CD4-positive, alpha-beta T cell treated with Interleukin-10 for 1 hour (primary cell): ENCODE measurements at regions not wholly inside any gene's neighbourhood (a gene's known extent, or its start where the extent isn't known, plus 50 kb on each side); places are given as distances from the start of the nearest gene placed in this dataset.
"Not testable (repeated sequence)": the region's sequence is repeated elsewhere in the genome, so short reads cannot be mapped to it uniquely, and the experiment has no call there.

ENCODE experiments used
- DNase-seq: peaks from one replicate; pipeline ENCODE4 v3.0.0-alpha.2; 2020

- no peak for DNase-seq
These were observed 52.0 kb upstream of the BMP2 start for GRCh38 chr20:6715401-6715941.

- DNase-seq = no peak
These were observed 53.2 kb upstream of the BMP2 start for GRCh38 chr20:6714279-6714711.

- no peak for DNase-seq
These were observed 55.4 kb upstream of the BMP2 start for GRCh38 chr20:6711951-6712649.

DNA sequence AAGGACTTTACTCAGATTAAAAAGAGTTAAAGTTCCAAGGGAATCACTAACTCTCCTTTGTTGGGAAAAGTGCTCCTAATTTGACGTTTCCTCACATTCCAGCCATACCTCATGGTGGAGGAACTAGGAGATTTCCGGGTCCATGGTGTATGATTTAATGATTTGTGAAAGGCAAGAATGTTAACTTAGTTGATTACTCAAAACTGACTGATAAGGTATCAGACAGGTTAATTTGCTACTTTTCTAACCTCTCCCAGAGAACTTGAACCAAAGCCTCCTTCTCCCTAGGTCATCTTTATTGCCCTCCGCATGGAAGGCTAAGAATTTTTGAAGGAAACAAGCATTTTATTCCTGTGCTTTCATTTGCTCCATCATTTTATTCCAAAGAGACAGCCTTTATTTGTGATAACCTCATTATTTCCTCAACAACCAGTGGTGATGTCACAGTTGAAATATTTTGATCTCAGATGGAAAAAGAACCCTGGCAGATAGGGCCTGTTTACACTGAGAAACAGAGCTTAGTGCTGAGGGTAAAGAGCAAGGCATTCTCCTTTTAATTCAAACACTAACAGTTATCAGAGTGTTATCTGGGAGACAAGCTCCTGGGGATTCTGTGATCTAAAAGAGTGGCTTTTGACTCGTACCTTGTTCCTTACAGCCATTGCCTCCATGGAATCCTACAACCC lies 57.4 kb upstream of the BMP2 start:
- no peak for DNase-seq

DNA sequence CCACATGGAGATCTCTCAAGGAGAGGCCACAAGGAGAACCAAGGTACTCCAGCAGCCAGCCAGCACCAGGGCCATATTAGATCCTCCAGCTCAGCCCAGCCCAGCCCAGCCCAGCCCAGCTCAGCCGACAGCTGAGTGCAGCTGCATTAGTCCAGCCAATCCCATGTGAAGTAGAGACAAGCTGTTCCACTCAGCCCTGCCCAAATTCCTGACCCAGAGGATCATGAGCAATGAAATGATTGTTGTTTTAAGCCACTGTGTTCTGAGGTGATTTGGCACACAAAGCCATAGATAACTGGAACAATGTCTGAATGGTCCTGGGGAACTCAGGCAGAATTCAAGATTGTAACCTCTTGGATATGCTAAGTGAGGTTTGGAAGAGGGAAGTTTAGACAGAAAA lies 59.5 kb upstream of the BMP2 start:
- no peak for DNase-seq

GRCh38 chr20:6707321-6707831 lies 60.1 kb upstream of the BMP2 start:
- no peak for DNase-seq

GRCh38 chr20:6705926-6706548 lies 61.4 kb upstream of the BMP2 start:
- no peak for DNase-seq

DNA sequence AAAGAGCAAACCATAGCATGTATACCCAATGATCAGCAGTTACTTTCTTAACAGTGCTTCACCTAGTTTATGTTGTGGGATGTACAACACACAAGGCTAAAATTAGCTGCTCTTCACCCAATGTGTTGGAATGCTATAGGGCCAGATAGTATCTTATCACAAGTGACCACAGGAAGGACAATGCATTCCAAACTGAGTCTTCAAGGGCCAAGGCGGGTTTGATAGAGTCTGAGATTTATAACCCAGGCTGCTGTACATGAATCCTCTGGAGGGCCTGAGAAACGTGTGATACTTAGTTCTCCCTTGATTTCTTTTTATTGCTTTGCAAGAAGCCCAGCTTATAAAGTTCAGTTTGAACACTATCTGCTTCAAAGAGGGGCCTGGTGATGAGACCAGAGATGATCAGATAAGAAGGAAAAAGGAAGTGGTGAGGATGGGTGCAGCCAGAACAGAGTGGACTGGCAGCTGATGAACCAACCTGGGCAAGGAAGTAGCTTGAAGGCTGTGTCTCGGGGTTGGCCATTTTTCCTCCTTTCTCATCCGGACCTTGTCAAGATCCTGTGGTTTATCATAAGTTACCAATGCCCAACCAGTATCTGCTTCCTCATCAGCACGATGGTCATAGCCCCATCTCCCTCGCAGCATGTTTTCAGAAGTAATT lies 62.2 kb upstream of the BMP2 start:
- no peak for DNase-seq

DNA sequence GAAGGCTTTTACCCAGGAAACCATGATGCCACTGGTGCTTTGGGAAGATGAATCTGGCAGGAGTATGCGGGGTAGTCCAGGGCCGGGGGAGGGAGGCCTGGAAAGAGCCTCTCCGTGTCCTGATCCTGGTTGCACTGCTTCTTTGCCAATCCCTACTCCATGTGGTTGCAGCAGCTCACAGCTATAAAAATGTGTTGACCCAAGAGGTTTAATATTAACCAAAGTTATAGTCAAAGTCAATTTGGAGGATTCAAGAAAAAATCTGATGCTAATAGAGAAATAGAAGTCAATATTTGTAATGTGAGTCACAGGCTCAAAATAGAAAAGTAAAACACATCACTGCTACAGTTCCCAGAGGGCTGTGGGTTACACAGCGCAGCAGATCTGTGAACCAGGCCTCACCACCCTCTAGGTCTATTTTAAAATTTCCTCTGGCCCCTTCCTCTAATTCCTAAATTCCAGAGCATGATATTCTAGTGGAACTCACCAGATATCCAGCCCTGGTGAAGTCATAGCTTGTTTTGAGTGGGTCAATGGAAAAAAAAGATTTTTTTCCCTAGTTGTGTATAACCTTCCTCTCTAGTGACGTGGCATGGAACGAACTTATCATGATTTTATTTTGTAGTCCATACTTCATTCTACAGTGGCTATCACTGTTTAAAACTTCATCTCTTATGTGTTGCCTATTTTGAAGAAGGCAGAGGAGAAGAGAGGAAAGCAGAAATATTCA lies 63.2 kb upstream of the BMP2 start:
- no peak for DNase-seq

- DNase-seq = no peak
These were observed 63.8 kb upstream of the BMP2 start for GRCh38 chr20:6703656-6704055.

DNA sequence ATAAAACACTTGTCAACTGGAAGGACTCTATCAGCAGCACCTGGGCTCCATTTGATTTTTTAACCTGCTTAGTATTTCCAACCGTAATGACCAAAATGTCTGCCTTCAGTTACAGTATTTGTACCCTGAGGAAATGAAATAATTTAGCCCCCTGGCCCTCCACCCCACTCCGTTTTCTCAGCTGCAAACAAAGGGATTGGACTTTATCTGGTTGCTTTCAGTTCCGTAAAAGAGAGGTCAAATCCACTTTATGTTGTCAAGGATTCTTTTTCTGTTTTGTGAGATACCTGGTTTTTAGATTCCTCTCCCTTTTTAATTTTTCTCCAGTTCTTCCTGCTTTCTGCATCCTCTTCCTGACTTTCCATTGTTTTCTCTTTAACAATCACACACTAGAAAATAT lies 64.4 kb upstream of the BMP2 start:
- DNase-seq = no peak

- DNase-seq = no peak
These were observed 65.3 kb upstream of the BMP2 start for GRCh38 chr20:6702144-6702543.

- peak; percentile 1 for DNase-seq
These were observed 66.7 kb upstream of the BMP2 start for GRCh38 chr20:6700563-6701329.

DNA sequence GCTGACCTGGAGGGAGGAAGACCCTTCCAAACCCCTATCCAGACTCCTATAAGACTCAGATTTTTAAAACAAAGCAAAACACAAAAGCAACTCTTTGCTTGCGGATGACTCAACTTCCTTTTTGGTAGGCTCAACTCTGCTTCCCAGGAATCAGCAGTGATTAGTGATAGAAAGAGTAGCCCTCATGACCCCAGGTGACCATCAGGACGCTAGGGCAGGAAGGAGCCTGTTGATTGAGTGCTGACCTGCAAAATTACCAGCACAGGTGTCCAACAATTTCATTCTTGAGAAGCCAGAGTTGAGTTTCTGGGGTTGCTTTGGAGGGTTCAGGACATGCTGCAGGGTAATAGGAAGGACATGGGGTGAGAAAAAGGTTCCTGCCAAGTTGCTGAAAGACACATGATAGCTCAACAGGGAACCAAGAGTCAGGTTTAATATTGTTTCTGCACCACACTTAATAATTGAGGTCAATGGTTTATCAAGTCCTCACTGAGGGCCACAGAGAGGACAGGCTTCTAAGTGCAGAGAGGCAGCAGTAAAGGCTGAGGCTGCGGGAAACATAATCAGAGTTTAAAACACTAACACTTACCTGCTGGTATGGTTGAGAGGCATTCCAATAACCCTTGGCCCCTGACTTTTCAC lies 67.4 kb upstream of the BMP2 start:
- DNase-seq = no peak

GRCh38 chr20:6698723-6699122 lies 68.8 kb upstream of the BMP2 start:
- DNase-seq = no peak

DNA sequence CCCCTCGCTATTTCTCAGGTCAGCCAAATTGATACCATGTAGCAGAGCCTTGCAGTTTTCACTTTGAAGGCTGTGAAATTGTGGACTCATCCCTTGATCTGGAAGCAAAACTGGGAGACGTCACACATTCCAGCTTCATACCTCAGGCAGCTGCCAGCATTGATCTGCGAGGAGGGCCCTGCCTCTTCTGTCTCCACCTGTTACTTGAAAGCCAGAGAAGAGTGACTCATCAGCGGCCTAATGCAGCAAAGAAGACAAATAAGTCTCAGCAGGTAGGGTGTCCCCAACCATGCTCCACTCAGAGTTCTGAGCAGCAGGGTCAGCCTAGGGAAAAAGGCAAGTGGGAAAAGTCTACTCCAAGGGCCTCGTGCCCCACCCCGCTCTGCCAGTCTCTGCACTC lies 69.4 kb upstream of the BMP2 start:
- DNase-seq = no peak

- no peak for DNase-seq
These were observed 70.1 kb upstream of the BMP2 start for GRCh38 chr20:6697228-6697972.

- DNase-seq = no peak
These were observed 71.5 kb upstream of the BMP2 start for GRCh38 chr20:6696001-6696400.

DNA sequence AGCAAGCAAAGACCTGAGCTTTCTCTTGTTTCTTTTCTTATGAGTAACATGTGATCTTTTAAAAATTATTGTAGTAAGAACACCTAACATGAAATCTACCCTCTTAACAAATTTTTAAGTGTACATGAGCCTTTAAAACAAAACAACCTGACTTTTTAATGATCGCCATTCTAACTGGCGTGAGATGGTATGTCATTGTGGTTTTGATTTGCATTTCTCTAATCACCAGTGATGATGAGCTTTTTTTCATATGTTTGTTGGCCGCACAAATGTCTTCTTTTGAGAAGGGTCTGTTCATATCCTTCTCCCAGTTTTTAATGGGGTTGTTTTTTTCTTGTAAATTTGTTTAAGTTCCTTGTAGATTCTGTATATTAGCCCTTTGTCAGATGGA lies 73.7 kb upstream of the BMP2 start:
- not testable (repeated sequence) for DNase-seq

DNA sequence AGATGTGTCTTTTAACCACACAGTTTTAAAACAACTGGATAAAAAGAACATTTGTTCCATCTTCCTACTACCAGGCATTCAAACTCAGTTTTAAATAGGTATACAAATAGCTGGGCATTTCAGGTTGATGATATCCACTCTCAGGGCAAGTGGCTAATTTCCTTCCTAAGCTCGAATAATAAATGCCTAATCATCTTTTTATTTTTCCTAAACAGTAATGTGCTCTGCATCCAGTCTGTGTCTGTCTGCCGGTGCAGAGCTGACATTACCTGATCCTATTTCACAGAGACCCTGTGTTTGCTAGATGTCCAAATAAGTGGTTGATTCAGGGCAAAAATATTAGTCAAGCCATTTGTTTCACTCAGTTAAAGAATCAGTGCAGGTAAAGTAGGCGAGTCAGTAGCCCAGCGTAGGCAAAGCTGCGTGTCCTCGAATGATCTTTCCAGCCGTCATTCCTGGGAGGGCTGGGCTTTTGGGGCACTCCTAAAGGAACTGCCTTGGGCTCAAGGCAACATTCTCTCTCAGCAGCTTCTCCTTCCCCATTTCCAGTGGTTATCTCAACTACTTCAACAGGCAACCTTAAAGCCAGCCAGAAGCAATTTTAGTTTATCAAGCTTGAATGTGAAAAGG lies 74.2 kb upstream of the BMP2 start:
- DNase-seq = no peak
